ENCODE measurements at regions not wholly inside any gene's neighbourhood (a gene's known extent, or its start where the extent isn't known, plus 50 kb on each side); places are given as distances from the start of the nearest gene placed in this dataset.
"Not testable (repeated sequence)": the region's sequence is repeated elsewhere in the genome, so short reads cannot be mapped to it uniquely, and the experiment has no call there.

DNA sequence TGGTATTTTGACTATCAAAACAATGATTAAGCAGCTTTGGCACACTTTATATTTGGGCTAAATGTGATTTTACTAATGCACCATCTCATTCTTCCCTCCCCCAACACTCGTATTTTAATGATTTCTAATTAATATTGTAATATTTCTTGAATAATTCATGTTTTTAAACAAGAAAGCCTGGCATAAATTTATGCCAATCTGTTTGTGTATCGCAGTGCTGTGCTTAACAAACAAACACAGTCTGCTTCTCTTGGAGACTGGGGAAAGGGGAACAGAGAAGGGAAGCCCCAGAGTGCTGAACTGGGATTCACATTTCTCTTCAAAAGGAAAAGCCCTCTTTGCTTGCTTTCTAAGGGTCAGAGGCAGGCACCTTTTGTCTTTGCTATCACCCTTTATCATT is 496.9 kb upstream of the STXBP6 start:
- DNase-seq, result no peak

- peak; percentile 16 for DNase-seq
Observed at GRCh38 chr14:25537846-25538455, 488.0 kb upstream of the STXBP6 start.

- no peak for DNase-seq
Observed at GRCh38 chr14:25526290-25526689, 476.3 kb upstream of the STXBP6 start.

DNA sequence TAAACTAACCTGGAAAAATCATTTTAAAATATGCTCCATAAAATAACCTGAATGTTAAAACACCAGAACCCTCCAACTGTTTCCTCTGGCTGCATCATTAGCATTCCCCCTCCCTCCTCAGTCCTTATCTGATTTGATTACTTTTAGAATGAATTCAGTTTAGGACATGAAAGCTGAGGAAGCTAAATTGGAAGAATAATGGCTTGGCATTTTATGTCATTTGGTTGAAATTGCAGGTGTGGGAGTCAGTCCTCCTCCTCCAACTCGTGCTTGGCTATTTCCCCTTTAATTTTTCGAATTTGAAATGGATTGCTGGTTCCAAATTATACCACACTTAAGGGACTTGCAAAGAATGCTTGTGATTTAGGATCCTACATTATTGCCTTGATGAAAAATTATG is 473.0 kb upstream of the STXBP6 start:
- no peak for DNase-seq

- DNase-seq, result no peak
Observed at GRCh38 chr14:25522116-25522515, 472.2 kb upstream of the STXBP6 start.

- no peak for DNase-seq
Observed at GRCh38 chr14:25521616-25522015, 471.7 kb upstream of the STXBP6 start.

- no peak for DNase-seq
Observed at GRCh38 chr14:25520821-25521220, 470.9 kb upstream of the STXBP6 start.

- DNase-seq, result no peak
Observed at GRCh38 chr14:25518364-25518763, 468.4 kb upstream of the STXBP6 start.

GRCh38 chr14:25516838-25517237 is 466.9 kb upstream of the STXBP6 start:
- DNase-seq, result no peak

DNA sequence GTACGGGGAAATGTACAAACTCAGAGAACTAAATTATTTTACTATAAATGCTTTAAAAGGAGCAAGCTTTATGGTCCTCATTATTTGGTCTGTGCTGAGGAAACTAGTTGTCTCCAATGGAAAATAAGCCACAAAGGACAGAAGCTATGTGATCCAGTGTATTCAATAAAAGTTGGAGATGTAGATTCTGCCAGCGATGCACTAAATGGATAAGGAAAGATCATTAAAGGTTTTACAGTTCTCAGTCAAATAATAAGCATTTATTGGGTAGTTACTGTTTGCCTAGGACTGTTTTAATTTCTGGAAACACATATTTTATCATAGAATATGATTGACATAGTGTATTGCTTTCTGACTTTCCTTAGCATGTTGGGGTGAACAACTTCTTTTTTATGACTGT is 458.9 kb upstream of the STXBP6 start:
- DNase-seq, result no peak

GRCh38 chr14:25501749-25502148 is 451.8 kb upstream of the STXBP6 start:
- DNase-seq, result no peak

DNA sequence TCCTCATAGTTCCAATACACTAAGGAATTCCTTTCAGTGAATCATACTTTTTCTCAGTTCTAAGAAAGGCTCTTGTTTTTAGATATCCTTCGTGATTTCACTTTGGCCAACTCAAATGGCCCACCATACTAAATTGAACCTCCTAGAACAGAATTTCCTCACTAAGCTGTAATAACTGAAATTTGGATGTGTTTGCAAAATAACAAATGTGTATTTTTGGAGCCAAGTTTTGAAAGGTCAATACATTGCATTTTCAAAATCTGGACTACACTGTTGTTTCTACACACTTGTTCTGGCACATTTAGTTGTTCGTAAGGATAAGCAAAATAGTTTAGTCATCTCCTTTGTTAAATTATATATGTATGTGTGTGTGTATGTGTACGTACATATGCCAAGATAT is 439.0 kb upstream of the STXBP6 start:
- DNase-seq, result no peak

- no peak for DNase-seq
Observed at GRCh38 chr14:25485381-25485780, 435.4 kb upstream of the STXBP6 start.

DNA sequence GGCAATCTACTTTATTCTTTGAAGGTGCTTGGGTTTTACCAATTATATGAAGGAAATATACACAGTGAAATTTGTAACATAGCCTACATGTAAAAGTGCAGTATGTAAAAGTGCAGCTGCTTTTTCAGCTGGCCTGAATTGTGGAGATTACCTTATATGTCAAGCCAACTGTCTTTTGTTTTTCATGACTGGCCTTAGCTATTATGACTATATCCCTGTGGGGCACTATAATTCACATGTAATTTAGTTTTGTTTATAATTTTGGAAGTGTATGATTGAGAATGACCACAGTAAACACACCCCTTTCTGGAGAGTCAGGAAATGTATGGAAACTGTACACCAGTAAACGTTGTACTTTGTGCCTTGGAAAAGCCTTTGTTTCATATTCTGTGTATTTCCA is 435.0 kb upstream of the STXBP6 start:
- DNase-seq, result no peak

DNA sequence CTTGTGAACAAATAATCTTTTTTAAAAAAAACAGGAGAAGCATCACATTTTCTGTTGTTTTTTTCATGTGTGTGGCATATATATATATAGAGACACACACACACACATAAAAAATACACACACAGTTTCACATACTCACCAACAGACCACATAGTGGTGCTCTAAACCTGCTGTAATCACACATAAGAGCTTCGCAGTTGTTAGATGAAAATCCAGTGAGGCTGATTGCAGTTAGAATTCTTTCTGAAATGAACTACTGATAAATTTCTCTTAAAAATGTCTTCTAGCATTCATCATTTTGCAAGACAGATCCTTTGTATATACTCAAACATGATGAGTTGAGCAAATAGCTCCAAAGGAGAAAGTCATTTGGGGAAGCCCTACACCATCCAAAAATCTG is 434.3 kb upstream of the STXBP6 start:
- DNase-seq, result no peak

DNA sequence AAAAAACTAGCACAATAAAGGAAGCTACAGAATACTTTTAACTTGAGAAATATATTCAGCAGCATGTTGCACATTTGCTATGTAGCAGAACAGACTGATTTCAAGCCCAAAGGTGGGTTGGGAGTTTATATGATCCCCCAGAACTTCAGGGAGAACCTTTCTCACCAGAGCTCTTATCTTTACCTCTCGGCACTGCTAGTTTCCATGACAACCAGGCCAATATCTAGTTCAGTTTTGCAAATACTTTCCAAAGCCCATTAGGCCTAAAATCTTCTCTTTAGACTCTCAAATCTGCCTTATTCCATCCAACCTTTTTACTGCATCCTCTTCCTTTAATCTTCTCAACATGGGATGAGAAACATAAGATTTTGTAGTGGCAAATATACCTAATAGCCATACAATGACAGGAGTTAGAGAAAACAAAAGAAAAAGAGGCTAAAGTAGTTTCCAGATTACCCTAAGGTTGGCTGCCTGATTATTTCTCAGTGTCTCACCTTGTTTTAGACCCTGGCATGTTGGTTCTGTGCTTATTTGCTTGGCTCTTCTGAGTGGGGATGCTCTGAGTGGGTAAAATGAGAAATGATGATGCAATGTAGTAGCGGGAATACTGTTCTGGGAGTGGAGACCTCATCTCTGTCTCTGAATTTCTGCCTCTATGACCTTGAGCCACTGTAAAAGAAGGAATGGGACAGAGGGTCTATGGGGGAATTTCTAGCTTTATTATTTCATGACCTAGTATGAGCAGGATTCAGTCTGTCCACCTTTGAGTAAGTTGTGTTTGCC is 427.6 kb upstream of the STXBP6 start:
- DNase-seq, result no peak

DNA sequence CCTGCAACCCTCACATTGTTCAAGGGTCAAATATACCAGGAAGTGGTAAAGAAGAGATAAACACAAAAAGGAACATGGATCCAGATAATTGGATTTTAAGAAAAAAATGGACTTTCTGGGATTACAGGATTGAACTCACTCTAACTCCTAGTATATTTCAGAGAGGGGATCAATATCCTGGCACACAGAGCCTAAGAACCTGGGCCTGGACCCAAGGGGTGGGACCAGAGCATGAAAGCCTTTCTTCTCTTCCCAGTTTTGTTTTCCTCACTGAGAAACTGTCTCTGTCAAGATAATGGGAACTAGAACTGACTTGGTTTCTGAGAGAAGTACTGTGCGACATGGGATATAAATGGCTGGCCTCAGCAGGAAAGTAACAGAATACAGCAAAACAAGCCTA is 422.8 kb upstream of the STXBP6 start:
- no peak for DNase-seq

GRCh38 chr14:25464772-25465171 is 414.8 kb upstream of the STXBP6 start:
- DNase-seq, result no peak

DNA sequence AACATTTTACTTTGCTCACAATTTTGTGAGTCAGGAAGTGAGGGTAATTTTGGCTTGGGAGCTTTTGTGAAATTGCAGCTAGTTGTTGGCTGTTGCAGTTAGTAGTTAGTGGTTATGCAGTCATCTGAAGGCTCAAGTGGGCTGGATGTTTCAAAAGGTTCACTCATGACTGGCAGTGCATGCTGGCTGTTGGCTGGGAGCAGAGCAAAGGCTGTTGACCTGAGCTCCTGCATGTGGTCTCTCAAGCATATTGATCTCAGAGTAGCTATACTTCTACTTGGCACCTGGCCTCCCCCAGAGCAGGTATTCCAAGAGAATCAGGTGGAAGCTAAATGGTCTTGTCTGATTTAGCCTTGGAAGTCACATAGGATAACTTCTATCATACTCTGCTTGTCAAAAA is 414.1 kb upstream of the STXBP6 start:
- no peak for DNase-seq

DNA sequence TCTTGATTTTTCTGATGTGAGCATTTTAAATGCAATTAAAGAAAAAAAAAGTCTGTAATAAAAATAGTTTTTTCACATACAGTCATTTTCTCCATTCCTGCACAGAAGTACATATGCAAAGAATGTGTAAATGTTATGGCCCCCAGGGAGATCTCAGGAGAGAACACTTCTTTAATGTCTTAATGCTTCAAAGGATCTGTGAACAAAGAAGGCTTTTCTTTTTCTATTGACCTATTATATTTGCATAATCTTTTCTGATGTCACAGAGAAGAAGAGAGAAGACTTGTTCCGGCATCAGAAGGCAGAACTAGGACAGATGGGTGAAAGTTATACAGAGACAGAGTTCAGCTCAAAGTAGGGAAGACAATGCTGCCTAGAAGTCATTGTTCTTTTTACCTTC is 413.5 kb upstream of the STXBP6 start:
- peak; percentile 81 for DNase-seq

DNA sequence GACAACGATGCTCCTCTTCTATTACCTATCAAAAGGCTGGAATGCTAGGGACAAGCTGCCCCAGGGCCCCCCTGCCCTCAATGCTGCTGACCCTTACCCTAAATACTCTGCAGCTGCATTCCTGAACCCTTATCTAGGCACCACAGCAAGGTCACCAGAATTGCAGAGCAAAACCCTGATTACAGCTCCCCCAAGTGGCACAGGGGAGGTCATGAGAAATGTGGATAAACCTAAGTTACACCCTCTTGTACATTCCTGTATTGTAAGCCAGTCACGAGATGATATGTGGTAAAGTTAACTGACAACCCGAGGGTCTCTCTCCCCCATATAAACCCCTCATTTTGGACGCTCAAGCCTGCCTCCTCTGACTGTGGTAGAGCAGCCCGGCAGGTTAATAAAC is 411.8 kb upstream of the STXBP6 start:
- no peak for DNase-seq

GRCh38 chr14:25444381-25444780 is 394.4 kb upstream of the STXBP6 start:
- no peak for DNase-seq

- DNase-seq, result not testable (repeated sequence)
Observed at GRCh38 chr14:25440382-25440781, 390.4 kb upstream of the STXBP6 start.

- DNase-seq, result no peak
Observed at GRCh38 chr14:25436906-25437305, 387.0 kb upstream of the STXBP6 start.

DNA sequence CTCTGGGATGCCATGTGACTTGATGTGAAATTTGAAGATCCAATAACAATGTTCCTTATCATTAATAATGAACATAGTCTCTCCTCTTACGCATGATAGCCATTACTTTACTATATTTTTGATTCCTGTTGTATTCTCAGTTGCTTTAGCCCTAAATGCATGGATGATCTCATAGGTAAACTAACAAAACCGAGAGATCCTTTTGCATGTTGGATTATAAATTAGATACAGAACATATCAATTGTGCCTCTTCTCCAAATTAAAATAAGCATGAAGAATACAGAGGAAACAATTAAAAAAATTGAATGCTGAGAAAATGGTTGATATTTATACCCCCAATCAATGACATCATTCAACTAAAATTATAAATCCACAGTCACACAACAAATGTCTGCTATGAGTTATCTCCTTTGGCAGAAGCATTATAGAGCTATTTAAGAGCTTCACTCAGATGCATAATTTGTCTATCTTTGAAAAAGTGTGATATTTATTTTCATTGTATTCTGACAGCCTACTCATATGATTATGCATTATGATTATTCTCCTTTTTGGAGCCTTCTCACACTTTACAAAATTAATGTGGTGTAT is 386.4 kb upstream of the STXBP6 start:
- no peak for DNase-seq

All from NCI-H1048 (cell line).